Kidney (tissue), 13 donors: ENCODE measurements at regions not wholly inside any gene's neighbourhood (a gene's known extent, or its start where the extent isn't known, plus 50 kb on each side); places are given as distances from the start of the nearest gene placed in this dataset.
A peak's percentile ranks its signal among the peaks of the same experiment; 100 is the strongest.

Experiments
- DNase-seq, 5 donors: peaks; one replicate each; pipeline ENCODE4 v3.0.0-alpha.2; 2013 to 2020
- FAIRE-seq: peaks from 2 replicates; lab custom pipeline; 2012; peaks lifted over from hg19 to GRCh38; lab: Jason Lieb, UNC
- H3K27ac ChIP-seq, 2 donors: one replicate each; pipeline ENCODE4 v1.7.0; 2013; ENCODE audit warnings: low read depth in 2 of 2, low read length in 2 of 2, inconsistent platforms in 1 of 2
- H3K27me3 ChIP-seq: one replicate; pipeline ENCODE4 v1.7.1; 2013; ENCODE audit warnings: low read length, inconsistent platforms; ENCODE audit not compliant: control insufficient read depth, insufficient read depth
- H3K36me3 ChIP-seq, 3 donors: one replicate each; pipeline versions ENCODE4 v1.7.0 to v1.7.1; 2013; ENCODE audit warnings: low read length in 3 of 3, control low read depth in 1 of 3, inconsistent platforms in 1 of 3; ENCODE audit not compliant: insufficient read depth in 3 of 3, control insufficient read depth in 2 of 3
- H3K4me1 ChIP-seq, 3 donors: one replicate each; pipeline versions ENCODE4 v1.7.0 to v1.7.1; 2013; ENCODE audit warnings: low read length in 3 of 3, inconsistent platforms in 1 of 3, low read depth in 1 of 3; ENCODE audit not compliant: control insufficient read depth in 2 of 3, insufficient read depth in 2 of 3
- H3K4me3 ChIP-seq, 3 donors: one replicate each; pipeline versions ENCODE4 v1.7.0 to v1.8.1; 2013; ENCODE audit warnings: low read length in 3 of 3, control low read depth in 1 of 3, inconsistent platforms in 1 of 3
- H3K9ac ChIP-seq, 3 donors: one replicate each; pipeline versions ENCODE4 v1.7.0 to v1.7.1; 2013; ENCODE audit warnings: low read length in 3 of 3, control low read depth in 1 of 3, inconsistent platforms in 1 of 3
- H3K9me3 ChIP-seq, 3 donors: one replicate each; pipeline versions ENCODE4 v1.7.0 to v1.7.1; 2013; ENCODE audit warnings: low read length in 3 of 3, control low read depth in 1 of 3, inconsistent platforms in 1 of 3; ENCODE audit not compliant: control insufficient read depth in 2 of 3, insufficient read depth in 1 of 3
- CTCF ChIP-seq: IDR thresholded peaks from 3 replicates; pipeline ENCODE4 v1.5.1; 2012; ENCODE audit warnings: mild to moderate bottlenecking, moderate library complexity, borderline replicate concordance; ENCODE audit not compliant: insufficient read depth; ENCODE audit errors: extremely low read depth
- intact Hi-C: fragments of 100-400 bp; cut with DNase I; formaldehyde crosslinking; loops from one replicate; pipeline ENCODE4 v1.11.1; 2022
- donor health status: control.
- donor health status: control.
- donor health status: control.
- donor health status: control.
- donor health status: control.
- donor health status: DM: yes; HTN: yes; CAD: no.
- donor health status: Normal renal cell carcinoma (clear cell type).

- Histone ChIP-seq H3K9me3 (no peaks in the 10 kb centered on the region), H3K9ac (no peak overlapping the region), H3K4me3 (no peak overlapping the region), H3K36me3 (no peaks in the 10 kb centered on the region), H3K4me1 (no peaks in the 10 kb centered on the region), H3K27ac (no peak overlapping the region), H3K27me3 (no peaks in the 10 kb centered on the region)
- intact Hi-C loops = no loop called here
- DNase-seq = no peak
- no peak for FAIRE-seq
- TF ChIP-seq CTCF = no peak
Observed at GRCh38 chr13:107121793-107122192, 553.9 kb upstream of the ARGLU1 start.

GRCh38 chr13:107119989-107120881 lies 552.3 kb upstream of the ARGLU1 start:
- Histone ChIP-seq H3K9me3 (no peaks in the 10 kb centered on the region), H3K27me3 (no peaks in the 10 kb centered on the region), H3K9ac (no peak overlapping the region), H3K4me3 (no peak overlapping the region), H3K4me1 (no peaks in the 10 kb centered on the region), H3K27ac (no peak overlapping the region), H3K36me3 (no peaks in the 10 kb centered on the region)
- DNase-seq = peak in 2 of 5 donors; percentile 30 to 32
- FAIRE-seq = no peak
- intact Hi-C loops = no loop called here
- no peak for TF ChIP-seq CTCF

- H3K27me3 ChIP-seq = no peaks in the 10 kb centered on the region
- DNase-seq (no peak), FAIRE-seq (no peak)
- intact Hi-C loops = no loop called here
- no peaks in the 10 kb centered on the region for H3K4me1 ChIP-seq
- no peaks in the 10 kb centered on the region for H3K36me3 ChIP-seq
- H3K9me3 ChIP-seq = no peaks in the 10 kb centered on the region
- H3K4me3 ChIP-seq = no peak overlapping the region
- no peak overlapping the region for H3K9ac ChIP-seq
- no peak for TF ChIP-seq CTCF
- no peak overlapping the region for H3K27ac ChIP-seq
Observed at GRCh38 chr13:107118506-107118905, 550.6 kb upstream of the ARGLU1 start.
